Muscle layer of colon (tissue), 2 donors: ENCODE measurements at regions not wholly inside any gene's neighbourhood (a gene's known extent, or its start where the extent isn't known, plus 50 kb on each side); places are given as distances from the start of the nearest gene placed in this dataset.
"Not testable (repeated sequence)": the region's sequence is repeated elsewhere in the genome, so short reads cannot be mapped to it uniquely, and the experiment has no call there.

Source experiments
- H3K27ac ChIP-seq: one replicate; pipeline ENCODE4 v1.7.0; 2013; ENCODE audit warnings: low read depth, mild to moderate bottlenecking, low read length, moderate library complexity
- H3K27me3 ChIP-seq, 2 donors: one replicate each; pipeline ENCODE4 v1.7.0; 2013; ENCODE audit warnings: low read length in 2 of 2, mild to moderate bottlenecking in 2 of 2; ENCODE audit not compliant: insufficient read depth in 2 of 2, control insufficient read depth in 1 of 2
- H3K36me3 ChIP-seq: one replicate; pipeline ENCODE4 v1.7.0; 2013; ENCODE audit warnings: mild to moderate bottlenecking, low read length; ENCODE audit not compliant: insufficient read depth
- H3K4me1 ChIP-seq: one replicate; pipeline ENCODE4 v1.7.0; 2013; ENCODE audit warnings: mild to moderate bottlenecking, low read length; ENCODE audit not compliant: insufficient read depth
- H3K4me3 ChIP-seq, 2 donors: one replicate each; pipeline ENCODE4 v1.7.0; 2013; ENCODE audit warnings: low read length in 2 of 2, low read depth in 1 of 2, mild to moderate bottlenecking in 1 of 2, moderate library complexity in 1 of 2
- H3K9ac ChIP-seq: one replicate; pipeline ENCODE4 v1.7.0; 2013; ENCODE audit warnings: low read length
- H3K9me3 ChIP-seq: one replicate; pipeline ENCODE4 v1.7.0; 2013; ENCODE audit warnings: mild to moderate bottlenecking, low read length
- donor health status: abdominal sarcoma.
- donor health status: Adenocarcinoma of cecum.

DNA sequence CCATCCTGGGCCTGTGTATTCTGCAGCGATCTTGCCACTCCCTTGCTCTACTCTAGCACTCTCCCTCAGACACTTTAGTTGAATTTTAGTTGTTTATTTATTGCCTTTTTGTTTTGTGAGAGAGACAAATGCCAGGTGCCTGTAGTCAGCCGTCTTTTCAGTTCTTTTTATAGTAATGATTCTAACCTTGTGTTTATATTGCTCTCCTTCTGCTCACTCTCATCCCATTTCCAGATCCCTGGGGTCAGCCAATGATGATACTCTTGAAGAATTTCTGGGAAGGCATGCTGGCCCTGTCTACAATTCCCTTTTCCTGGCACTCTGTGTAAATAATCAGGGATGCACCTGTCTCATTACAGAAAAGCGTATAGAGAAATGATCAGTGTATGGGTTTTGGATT lies 334.1 kb upstream of the MIS18BP1 start:
- H3K4me1 ChIP-seq = peaks cover 6% of the 10 kb centered on the region
- H3K9me3 ChIP-seq = no peaks in the 10 kb centered on the region
- no peaks in the 10 kb centered on the region for H3K36me3 ChIP-seq
- H3K27me3 ChIP-seq = no peaks in the 10 kb centered on the region
- H3K27ac ChIP-seq = no peak overlapping the region
- H3K9ac ChIP-seq = no peak overlapping the region
- H3K4me3 ChIP-seq = no peak overlapping the region

DNA sequence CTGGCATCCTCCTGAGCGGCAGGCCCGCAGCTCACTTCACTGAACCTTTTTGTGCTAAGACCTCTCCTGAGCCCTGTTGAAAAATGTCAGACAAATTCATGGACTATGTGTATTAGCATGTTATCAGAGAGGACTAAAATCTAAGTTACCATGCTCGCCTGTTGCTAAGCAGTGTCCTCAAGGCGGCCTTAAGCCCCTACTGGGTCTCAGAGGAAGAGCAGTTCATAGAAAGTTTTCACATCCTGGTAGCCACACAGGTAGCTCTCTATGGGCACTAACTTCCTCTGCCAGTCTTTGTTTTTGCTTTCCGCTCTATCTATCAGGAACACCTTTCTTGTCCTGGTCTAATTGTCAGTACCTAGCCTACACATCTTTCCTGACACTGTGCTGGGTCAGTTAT lies 306.6 kb upstream of the MIS18BP1 start:
- Histone ChIP-seq H3K27me3 (no peaks in the 10 kb centered on the region), H3K36me3 (no peaks in the 10 kb centered on the region)

DNA sequence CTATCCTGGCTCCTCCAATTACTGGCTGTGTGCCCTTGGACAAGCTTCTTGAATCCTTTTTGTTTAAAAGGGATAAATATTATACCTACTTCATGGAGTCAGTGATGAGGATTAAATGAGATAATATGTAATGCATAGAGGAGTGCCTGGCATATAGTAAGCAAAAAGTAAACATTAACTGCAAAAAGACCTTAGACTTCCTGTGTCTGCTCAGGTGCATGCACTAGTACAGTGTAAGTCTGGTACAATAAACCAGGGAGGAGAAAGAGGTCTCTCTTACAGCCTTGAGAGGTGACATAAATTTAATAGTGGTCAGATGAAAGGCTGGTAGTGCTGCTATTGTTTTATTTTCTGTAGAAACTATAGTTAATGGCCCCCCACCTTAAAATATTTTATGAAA lies 305.2 kb upstream of the MIS18BP1 start:
- Histone ChIP-seq H3K9me3 (no peaks in the 10 kb centered on the region), H3K36me3 (no peaks in the 10 kb centered on the region), H3K27me3 (no peaks in the 10 kb centered on the region), H3K27ac (no peak overlapping the region), H3K4me3 (no peak overlapping the region), H3K4me1 (peaks cover 21% of the 10 kb centered on the region), H3K9ac (no peak overlapping the region)

More for the DNA sequence above, 306.6 kb upstream of the MIS18BP1 start:
- Histone ChIP-seq H3K4me3 (no peak overlapping the region), H3K4me1 (peaks cover 7% of the 10 kb centered on the region), H3K27ac (no peak overlapping the region), H3K9ac (no peak overlapping the region), H3K9me3 (no peaks in the 10 kb centered on the region)

DNA sequence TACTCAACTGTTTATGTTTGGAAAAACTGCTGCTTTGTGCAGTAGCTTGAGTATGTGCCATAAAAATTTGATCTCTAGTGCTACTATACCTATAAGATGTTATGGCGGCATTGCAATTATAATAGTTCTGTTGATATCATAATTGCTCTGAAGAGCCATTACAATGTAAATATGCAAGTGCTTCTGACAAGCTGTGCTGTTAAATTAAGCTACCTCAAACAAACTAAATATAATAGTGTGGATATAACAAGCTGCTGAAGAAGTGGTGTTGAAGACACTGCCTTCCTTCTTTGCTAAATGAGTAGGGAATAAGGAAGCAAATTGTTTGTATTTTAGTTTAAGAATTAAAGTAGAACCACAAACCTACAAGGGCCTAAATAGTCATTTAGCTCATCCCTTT lies 301.0 kb upstream of the MIS18BP1 start:
- Histone ChIP-seq H3K9me3 (no peaks in the 10 kb centered on the region), H3K4me1 (peaks cover 33% of the 10 kb centered on the region), H3K27me3 (no peaks in the 10 kb centered on the region), H3K36me3 (no peaks in the 10 kb centered on the region), H3K4me3 (no peak overlapping the region), H3K9ac (no peak overlapping the region), H3K27ac (no peak overlapping the region)

DNA sequence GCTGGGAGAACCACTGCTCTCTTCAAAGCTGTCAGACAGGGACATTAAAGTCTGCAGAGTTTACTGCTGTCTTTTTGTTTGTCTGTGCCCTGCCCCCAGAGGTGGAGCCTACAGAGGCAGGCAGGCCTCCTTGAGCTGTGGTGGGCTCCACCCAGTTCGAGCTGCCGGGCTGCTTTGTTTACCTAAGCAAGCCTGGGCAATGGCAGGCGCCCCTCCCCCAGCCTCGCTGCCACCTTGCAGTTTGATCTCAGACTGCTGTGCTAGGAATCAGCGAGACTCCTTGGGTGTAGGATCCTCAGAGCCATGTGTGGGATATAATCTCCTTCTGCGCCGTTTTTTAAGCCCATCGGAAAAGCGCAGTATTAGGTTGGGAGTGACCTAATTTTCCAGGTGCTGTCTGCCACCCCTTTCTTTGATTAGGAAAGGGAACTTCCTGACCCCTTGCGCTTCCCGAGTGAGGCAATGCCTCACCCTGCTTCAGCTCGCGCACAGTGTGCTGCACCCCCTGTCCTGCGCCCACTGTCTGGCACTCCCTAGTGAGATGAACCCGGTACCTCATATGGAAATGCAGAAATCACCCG lies 298.3 kb upstream of the MIS18BP1 start:
- not testable (repeated sequence) for H3K9ac ChIP-seq, H3K9me3 ChIP-seq, H3K36me3 ChIP-seq, H3K4me3 ChIP-seq, H3K27ac ChIP-seq, H3K27me3 ChIP-seq
- peaks cover 33% of the 10 kb centered on the region for H3K4me1 ChIP-seq

- no peak overlapping the region for H3K27ac ChIP-seq
- H3K27me3 ChIP-seq = no peaks in the 10 kb centered on the region
- H3K9me3 ChIP-seq = peaks cover 4% of the 10 kb centered on the region
- no peak overlapping the region for H3K4me3 ChIP-seq
- no peaks in the 10 kb centered on the region for H3K36me3 ChIP-seq
- no peak overlapping the region for H3K9ac ChIP-seq
- H3K4me1 ChIP-seq = no peaks in the 10 kb centered on the region
These were observed 278.0 kb upstream of the MIS18BP1 start for GRCh38 chr14:45531022-45531421.

DNA sequence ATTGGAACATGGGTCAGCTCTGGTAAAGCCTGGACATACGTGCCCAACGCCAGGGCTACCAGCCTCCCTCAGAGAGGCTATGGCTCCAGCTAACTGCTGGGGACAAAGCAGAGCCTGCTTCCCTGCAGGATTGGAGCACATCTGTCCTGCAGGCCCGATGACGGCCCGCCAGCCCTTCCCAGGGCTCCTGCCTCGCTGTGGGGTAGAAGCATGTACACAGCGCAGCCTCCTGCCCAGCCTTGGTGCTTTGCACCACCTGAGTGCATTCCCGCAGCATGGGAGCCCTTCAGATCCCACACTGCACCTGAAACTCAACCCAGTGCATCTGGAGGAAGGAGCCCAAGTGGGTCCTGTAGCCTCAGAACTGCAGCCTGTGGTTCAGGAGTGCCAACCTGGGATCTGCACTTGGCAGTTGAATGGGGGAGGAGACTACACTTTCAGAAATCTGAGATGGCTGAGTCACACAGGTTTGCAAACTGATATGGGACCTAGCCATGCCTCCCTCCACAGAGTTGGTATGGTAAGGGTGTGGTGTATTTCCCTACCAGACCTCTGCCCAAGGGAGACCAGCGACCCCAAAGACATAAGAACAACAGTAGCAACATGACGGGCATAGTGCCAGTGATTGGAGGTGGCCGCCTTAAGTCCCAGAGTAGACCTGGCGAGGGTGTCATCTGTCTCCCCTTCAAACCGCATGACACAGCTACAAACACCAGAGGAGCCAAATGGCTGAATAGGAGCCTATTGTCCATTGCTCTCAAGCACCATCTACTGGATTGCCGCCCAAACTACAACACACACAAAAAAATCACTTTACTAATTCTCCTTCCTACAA lies 273.9 kb upstream of the MIS18BP1 start:
- H3K36me3 ChIP-seq = no peaks in the 10 kb centered on the region

DNA sequence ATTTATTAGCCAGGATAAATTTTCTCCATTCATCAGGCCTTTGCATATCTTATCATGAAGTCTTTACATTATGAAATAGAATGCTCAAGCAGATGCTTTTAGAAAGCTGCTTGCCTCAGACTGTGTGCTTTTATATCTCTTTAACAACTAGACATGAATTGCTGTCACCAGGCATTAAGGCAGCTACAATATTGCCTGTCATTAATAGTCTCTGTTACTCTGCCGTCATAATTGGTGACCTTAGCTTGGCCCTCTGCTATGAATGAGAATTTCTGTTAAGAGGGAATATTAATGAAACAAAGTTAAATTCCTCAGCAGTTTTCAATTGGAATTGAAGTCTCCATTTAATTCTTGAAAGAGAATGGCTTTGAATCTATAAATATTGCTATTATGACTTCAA lies 266.8 kb upstream of the MIS18BP1 start:
- Histone ChIP-seq H3K4me3 (no peak overlapping the region), H3K9ac (no peak overlapping the region), H3K27ac (no peak overlapping the region), H3K36me3 (no peaks in the 10 kb centered on the region), H3K9me3 (no peaks in the 10 kb centered on the region), H3K27me3 (no peaks in the 10 kb centered on the region), H3K4me1 (peaks cover 1% of the 10 kb centered on the region)

More for the DNA sequence above, 273.9 kb upstream of the MIS18BP1 start:
- H3K9me3 ChIP-seq = peaks cover 4% of the 10 kb centered on the region
- no peaks in the 10 kb centered on the region for H3K27me3 ChIP-seq
- H3K9ac ChIP-seq = no peak overlapping the region
- H3K4me1 ChIP-seq = no peaks in the 10 kb centered on the region
- H3K27ac ChIP-seq = no peak overlapping the region
- H3K4me3 ChIP-seq = no peak overlapping the region

DNA sequence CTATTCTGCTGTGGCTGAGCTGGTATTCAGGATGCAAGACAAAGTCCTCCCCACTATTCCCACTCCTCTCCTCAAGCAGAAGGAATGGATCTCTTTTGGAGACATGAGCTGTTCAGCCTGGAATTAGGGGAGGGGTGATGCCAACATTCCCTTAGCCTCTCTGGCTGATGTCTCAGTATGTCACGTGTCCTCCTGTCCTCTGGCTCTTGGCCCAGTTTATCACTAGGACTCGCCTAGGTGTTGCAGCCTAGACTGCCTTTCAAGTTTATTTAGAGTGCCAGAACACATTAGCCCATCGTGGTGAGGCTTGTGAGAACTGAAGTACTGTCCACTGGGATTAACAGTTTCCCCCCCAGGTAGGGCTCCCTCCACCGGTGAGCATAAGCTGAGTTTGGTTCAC lies 239.9 kb upstream of the MIS18BP1 start:
- no peak overlapping the region for H3K9ac ChIP-seq
- H3K9me3 ChIP-seq = no peaks in the 10 kb centered on the region
- no peaks in the 10 kb centered on the region for H3K27me3 ChIP-seq
- no peaks in the 10 kb centered on the region for H3K4me1 ChIP-seq
- H3K4me3 ChIP-seq = no peak overlapping the region
- no peak overlapping the region for H3K27ac ChIP-seq
- no peaks in the 10 kb centered on the region for H3K36me3 ChIP-seq

DNA sequence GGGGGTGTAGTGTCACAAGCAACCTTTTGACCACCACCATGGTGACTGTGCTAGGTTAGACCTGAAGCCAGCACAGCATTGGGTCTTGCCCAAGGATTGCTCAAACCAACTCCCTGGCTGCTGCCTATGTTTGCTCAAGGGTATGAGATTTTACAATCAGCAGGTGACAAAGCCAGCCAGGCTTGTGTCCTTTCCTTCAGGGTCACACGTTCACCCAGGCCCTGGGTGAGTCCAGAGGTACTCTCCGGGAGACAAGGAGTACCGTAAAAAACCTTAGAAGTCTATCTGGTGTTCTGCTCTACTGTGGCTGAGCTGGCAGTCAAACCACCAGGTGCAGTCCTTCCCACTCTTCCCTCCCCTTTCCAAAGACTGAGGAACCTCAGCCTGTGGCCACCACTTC lies 238.9 kb upstream of the MIS18BP1 start:
- Histone ChIP-seq H3K9ac (no peak overlapping the region), H3K9me3 (no peaks in the 10 kb centered on the region), H3K4me3 (no peak overlapping the region), H3K36me3 (no peaks in the 10 kb centered on the region), H3K4me1 (no peaks in the 10 kb centered on the region), H3K27me3 (no peaks in the 10 kb centered on the region), H3K27ac (no peak overlapping the region)

- no peaks in the 10 kb centered on the region for H3K4me1 ChIP-seq
- H3K36me3 ChIP-seq = no peaks in the 10 kb centered on the region
- H3K27ac ChIP-seq = no peak overlapping the region
- H3K4me3 ChIP-seq = no peak overlapping the region
- H3K27me3 ChIP-seq = no peaks in the 10 kb centered on the region
- H3K9ac ChIP-seq = no peak overlapping the region
- H3K9me3 ChIP-seq = no peaks in the 10 kb centered on the region
These were observed 233.6 kb upstream of the MIS18BP1 start for GRCh38 chr14:45486599-45486998.

- H3K4me1 ChIP-seq = peaks cover 15% of the 10 kb centered on the region
- H3K36me3 ChIP-seq = no peaks in the 10 kb centered on the region
- no peaks in the 10 kb centered on the region for H3K9me3 ChIP-seq
- no peak overlapping the region for H3K9ac ChIP-seq
- H3K27me3 ChIP-seq = no peaks in the 10 kb centered on the region
- H3K27ac ChIP-seq = no peak overlapping the region
- no peak overlapping the region for H3K4me3 ChIP-seq
These were observed 214.0 kb upstream of the MIS18BP1 start for GRCh38 chr14:45467023-45467422.
